GM12878 (cell line): ENCODE measurements at regions not wholly inside any gene's neighbourhood (a gene's known extent, or its start where the extent isn't known, plus 50 kb on each side); places are given as distances from the start of the nearest gene placed in this dataset.

ENCODE experiments used
- ATAC-seq: fragments of 200-7000 bp; cut with Tn5 transposase; 3 replicates; pipeline ENCODE4 v1.9.1; 2020; ENCODE audit warnings: mild to moderate bottlenecking, moderate library complexity
- BruUV-seq: library from RNA; stranded (reverse); fragments of 400-500 nt; replicated peaks from 2 replicates; lab custom pipeline; 2021; lab: Mats Ljungman, UMichigan
- CTCF ChIA-PET: fragments of 300-600 bp; sonication (Branson Sonifier 250); formaldehyde crosslinking; extraction: SDS; loops from one replicate; lab custom pipeline; 2021; ENCODE audit warnings: inconsistent platforms; lab: Yijun Ruan, JAX
- POLR2A ChIA-PET: fragments of 350-600 bp; formaldehyde crosslinking; extraction: SDS; loops from one replicate; lab custom pipeline; 2021; ENCODE audit warnings: inconsistent platforms; lab: Charles Lee
- RAD21 ChIA-PET: fragments of 300-600 bp; sonication (Branson Sonifier 250); formaldehyde crosslinking; loops from one replicate; lab custom pipeline; 2023; ENCODE audit warnings: antibody characterized with exemption; ENCODE audit not compliant: unreplicated experiment; lab: Charles Lee
- SMC1A ChIA-PET: fragments of 300-600 bp; sonication (Branson Sonifier 250); formaldehyde crosslinking; loops from one replicate; lab custom pipeline; 2023; ENCODE audit not compliant: unreplicated experiment, uncharacterized antibody; lab: Charles Lee
- DNase-seq: peaks from one replicate; pipeline ENCODE4 v3.0.0-alpha.2; 2011; ENCODE audit warnings: low read depth, low spot score
- FAIRE-seq: peaks from 3 replicates; lab custom pipeline; 2011; peaks lifted over from hg19 to GRCh38; lab: Jason Lieb, UNC
- H2AFZ ChIP-seq: 2 replicates; pipeline ENCODE4 v1.6.0; 2011; ENCODE audit warnings: low read depth, low read length, control low read depth; ENCODE audit not compliant: control insufficient read depth
- H3K27ac ChIP-seq: 2 replicates; pipeline ENCODE4 v1.5.1; 2011; ENCODE audit warnings: control low read depth; ENCODE audit not compliant: control insufficient read depth, insufficient read depth
- H3K27me3 ChIP-seq, 2 experiments: replicated peaks in 1 of 2; 2 replicates each; pipeline versions ENCODE4 v1.6.0 to v1.6.1; 2011; ENCODE audit warnings: low read length in 1 of 2; ENCODE audit not compliant: control insufficient read depth in 2 of 2, insufficient read depth in 2 of 2
- H3K36me3 ChIP-seq, 2 experiments: 2 replicates each; pipeline ENCODE4 v1.5.1; 2011; ENCODE audit warnings: low read length in 1 of 2; ENCODE audit not compliant: control insufficient read depth in 2 of 2, insufficient read depth in 2 of 2
- H3K4me1 ChIP-seq: 2 replicates; pipeline ENCODE4 v1.6.1; 2011; ENCODE audit warnings: mild to moderate bottlenecking, low read length, moderate library complexity, mixed read lengths; ENCODE audit not compliant: control insufficient read depth, insufficient read depth
- H3K4me2 ChIP-seq: 2 replicates; pipeline ENCODE4 v1.6.0; 2011; ENCODE audit warnings: control low read depth; ENCODE audit not compliant: control insufficient read depth, insufficient read depth
- H3K4me3 ChIP-seq: fragments of 200-600 bp; sonication (generic); 2 replicates; pipeline ENCODE4 v1.5.1; 2016
- H3K79me2 ChIP-seq: 2 replicates; pipeline ENCODE4 v1.6.0; 2011; ENCODE audit warnings: low read length; ENCODE audit not compliant: control insufficient read depth, insufficient read depth
- H3K9ac ChIP-seq: 2 replicates; pipeline ENCODE4 v1.8.0; 2011; ENCODE audit warnings: low read length, control low read depth, mixed read lengths; ENCODE audit not compliant: control insufficient read depth, insufficient read depth
- H3K9me3 ChIP-seq: replicated peaks from 3 replicates; pipeline ENCODE4 v1.5.1; 2011; ENCODE audit warnings: mild to moderate bottlenecking, low read length; ENCODE audit not compliant: control insufficient read depth, insufficient read depth
- H4K20me1 ChIP-seq: 2 replicates; pipeline ENCODE4 v1.6.0; 2011; ENCODE audit not compliant: control insufficient read depth, insufficient read depth
- ETV6 ChIP-seq, 2 experiments: fragments of 450-650 bp in 1 of 2; IDR thresholded peaks in 1 of 2; conservative IDR thresholded peaks in 1 of 2; 2 replicates each; pipeline ENCODE4 v1.6.1; 2014; ENCODE audit warnings: antibody characterized with exemption in 1 of 2, borderline replicate concordance in 1 of 2, low read depth in 1 of 2, mild to moderate bottlenecking in 1 of 2, moderate library complexity in 1 of 2
- FOXK2 ChIP-seq: fragments of 450-650 bp; IDR thresholded peaks from 2 replicates; pipeline ENCODE4 v1.6.1; 2017; ENCODE audit warnings: mild to moderate bottlenecking, moderate library complexity
- LARP7 ChIP-seq: fragments of 450-650 bp; IDR thresholded peaks from 2 replicates; pipeline ENCODE4 v1.6.1; 2017; ENCODE audit warnings: mild to moderate bottlenecking
- MTA2 ChIP-seq: fragments of 450-650 bp; IDR thresholded peaks from 2 replicates; pipeline ENCODE4 v1.6.1; 2016; ENCODE audit warnings: low read depth, mild to moderate bottlenecking, moderate library complexity
- NFYA ChIP-seq: IDR thresholded peaks from 2 replicates; pipeline ENCODE4 v1.6.1; 2011; ENCODE audit warnings: low read depth, mild to moderate bottlenecking, low read length, improper control_type of control experiment, borderline replicate concordance
- RFX5 ChIP-seq: IDR thresholded peaks from 2 replicates; pipeline ENCODE4 v1.6.1; 2011; ENCODE audit warnings: low read depth, low read length, improper control_type of control experiment
- SREBF1 ChIP-seq: IDR thresholded peaks from 2 replicates; pipeline ENCODE4 v1.6.1; 2012; ENCODE audit warnings: mild to moderate bottlenecking, low read length
- TCF12 ChIP-seq: IDR thresholded peaks from 2 replicates; pipeline ENCODE4 v1.6.1; 2011; ENCODE audit warnings: low read depth, mild to moderate bottlenecking, low read length
- TCF3 ChIP-seq: IDR thresholded peaks from 2 replicates; pipeline ENCODE4 v1.6.1; 2012; ENCODE audit warnings: low read depth, mild to moderate bottlenecking, low read length, borderline replicate concordance; ENCODE audit not compliant: insufficient read depth
- ZBED1 ChIP-seq: IDR thresholded peaks from 2 replicates; pipeline ENCODE4 v1.6.1; 2016; ENCODE audit warnings: borderline replicate concordance
- ZNF274 ChIP-seq: IDR thresholded peaks from one replicate; pipeline ENCODE4 v1.8.0; 2011; ENCODE audit not compliant: insufficient read length, insufficient read depth
- ZSCAN29 ChIP-seq: fragments of 450-650 bp; IDR thresholded peaks from 2 replicates; pipeline ENCODE4 v1.6.1; 2017; ENCODE audit warnings: mild to moderate bottlenecking, moderate library complexity
- whole genome bisulfite sequencing: methylation state at CpG from one replicate; pipeline ENCODE4 v1.1.6; 2016; ENCODE audit warnings: low lambda C conversion rate; ENCODE audit not compliant: insufficient replicate concordance, insufficient coverage; ENCODE audit errors: missing lambda C conversion rate; 5-methylcytosine and 5-hydroxymethylcytosine counted together
- in situ Hi-C: fragments of 300-500 bp; cut with MboI; formaldehyde crosslinking; loops from 9 replicates; pipeline ENCODE4 v1.14.3; 2018; ENCODE audit warnings: mixed read lengths
- intact Hi-C: fragments of 100-400 bp; cut with micrococcal nuclease; formaldehyde crosslinking; loops from one replicate; pipeline ENCODE4 v1.14.2; 2022; ENCODE audit not compliant: unreplicated experiment
- TF ChIP-seq, protein P1 (sequence below), 3 experiments: IDR thresholded peaks in 2 of 3; conservative IDR thresholded peaks in 1 of 3; 2 replicates each; pipeline ENCODE4 v1.5.1; 2011; ENCODE audit warnings: low read depth in 3 of 3, low read length in 3 of 3, mild to moderate bottlenecking in 3 of 3, control low read depth in 2 of 3, moderate library complexity in 2 of 3, inconsistent platforms in 1 of 3, mixed read lengths in 1 of 3; ENCODE audit not compliant: control insufficient read depth in 2 of 3, insufficient read depth in 1 of 3; ENCODE audit errors: extremely low read depth in 1 of 3
- TF ChIP-seq, protein P2 (sequence below): IDR thresholded peaks from 2 replicates; pipeline ENCODE4 v1.6.1; 2011; ENCODE audit warnings: mild to moderate bottlenecking, low read depth, low read length, moderate library complexity; ENCODE audit not compliant: insufficient replicate concordance
- TF ChIP-seq, protein P3 (sequence below): IDR thresholded peaks from 2 replicates; pipeline ENCODE4 v1.6.1; 2011; ENCODE audit warnings: low read depth, mild to moderate bottlenecking, low read length, moderate library complexity, borderline replicate concordance; ENCODE audit errors: extremely low read depth
- TF ChIP-seq, protein P4 (sequence below): fragments of 450-650 bp; IDR thresholded peaks from 2 replicates; pipeline ENCODE4 v1.6.1; 2017; ENCODE audit warnings: mild to moderate bottlenecking, low read depth, inconsistent platforms; ENCODE audit not compliant: poor library complexity, severe bottlenecking
- TF ChIP-seq, protein P5 (sequence below): fragments of 450-650 bp; conservative IDR thresholded peaks from 2 replicates; pipeline ENCODE4 v1.6.1; 2017; ENCODE audit warnings: mild to moderate bottlenecking, moderate library complexity

DNA sequence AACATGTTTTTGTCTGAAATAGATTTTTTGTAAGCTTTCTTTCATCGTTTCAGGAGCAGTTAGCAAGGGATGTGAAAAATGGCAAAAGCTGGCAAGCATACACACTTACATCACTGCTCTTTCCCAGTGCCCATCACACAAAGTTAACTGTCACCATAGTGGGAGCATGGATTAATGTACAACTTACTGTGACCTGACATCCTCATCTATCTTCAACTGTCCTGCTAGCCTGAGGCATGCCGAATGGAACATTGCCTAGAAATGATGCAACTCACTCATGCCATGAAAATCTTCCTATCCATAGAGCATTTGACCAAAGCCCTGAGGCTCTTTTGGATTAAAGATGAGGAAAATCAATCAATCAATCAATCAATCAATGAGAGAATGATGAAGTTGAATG, 491.7 kb upstream of the SLC10A2 start:
- BruUV-seq: no TSS peak
- ATAC-seq (no peak), DNase-seq (no peak), FAIRE-seq (no peak)
- Histone ChIP-seq H3K9me3 (no peaks in the 10 kb centered on the region), H3K36me3 (no peaks in the 10 kb centered on the region), H3K4me3 (no peak overlapping the region), H3K9ac (no peak overlapping the region), H3K27me3 (no peaks in the 10 kb centered on the region), H3K4me1 (no peaks in the 10 kb centered on the region), H3K79me2 (no peaks in the 10 kb centered on the region), H2AFZ (no peak overlapping the region), H4K20me1 (no peaks in the 10 kb centered on the region), H3K27ac (no peak overlapping the region), H3K4me2 (no peak overlapping the region)
- no peak for TF ChIP-seq MTA2
- TF ChIP-seq RFX5: no peak
- TF ChIP-seq, protein P1, sequence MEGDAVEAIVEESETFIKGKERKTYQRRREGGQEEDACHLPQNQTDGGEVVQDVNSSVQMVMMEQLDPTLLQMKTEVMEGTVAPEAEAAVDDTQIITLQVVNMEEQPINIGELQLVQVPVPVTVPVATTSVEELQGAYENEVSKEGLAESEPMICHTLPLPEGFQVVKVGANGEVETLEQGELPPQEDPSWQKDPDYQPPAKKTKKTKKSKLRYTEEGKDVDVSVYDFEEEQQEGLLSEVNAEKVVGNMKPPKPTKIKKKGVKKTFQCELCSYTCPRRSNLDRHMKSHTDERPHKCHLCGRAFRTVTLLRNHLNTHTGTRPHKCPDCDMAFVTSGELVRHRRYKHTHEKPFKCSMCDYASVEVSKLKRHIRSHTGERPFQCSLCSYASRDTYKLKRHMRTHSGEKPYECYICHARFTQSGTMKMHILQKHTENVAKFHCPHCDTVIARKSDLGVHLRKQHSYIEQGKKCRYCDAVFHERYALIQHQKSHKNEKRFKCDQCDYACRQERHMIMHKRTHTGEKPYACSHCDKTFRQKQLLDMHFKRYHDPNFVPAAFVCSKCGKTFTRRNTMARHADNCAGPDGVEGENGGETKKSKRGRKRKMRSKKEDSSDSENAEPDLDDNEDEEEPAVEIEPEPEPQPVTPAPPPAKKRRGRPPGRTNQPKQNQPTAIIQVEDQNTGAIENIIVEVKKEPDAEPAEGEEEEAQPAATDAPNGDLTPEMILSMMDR (IDR thresholded peaks at IDR 0.05 in 2 of 3, conservative IDR thresholded peaks at IDR 0.05 in 1 of 3; ENCODE audit: control insufficient read depth in 2 of 3, extremely low read depth in 1 of 3, insufficient read depth in 1 of 3, low read depth in 3 of 3, low read length in 3 of 3): no peak
- no peak for TF ChIP-seq NFYA
- no peak for TF ChIP-seq LARP7
- no peak for TF ChIP-seq FOXK2
- TF ChIP-seq ZBED1: no peak
- TF ChIP-seq ETV6 (conservative IDR thresholded peaks at IDR 0.05 in 1 of 2, IDR thresholded peaks at IDR 0.05 in 1 of 2; ENCODE audit: borderline replicate concordance in 1 of 2, low read depth in 1 of 2): no peak
- no peak for TF ChIP-seq TCF12
- TF ChIP-seq, protein P2, sequence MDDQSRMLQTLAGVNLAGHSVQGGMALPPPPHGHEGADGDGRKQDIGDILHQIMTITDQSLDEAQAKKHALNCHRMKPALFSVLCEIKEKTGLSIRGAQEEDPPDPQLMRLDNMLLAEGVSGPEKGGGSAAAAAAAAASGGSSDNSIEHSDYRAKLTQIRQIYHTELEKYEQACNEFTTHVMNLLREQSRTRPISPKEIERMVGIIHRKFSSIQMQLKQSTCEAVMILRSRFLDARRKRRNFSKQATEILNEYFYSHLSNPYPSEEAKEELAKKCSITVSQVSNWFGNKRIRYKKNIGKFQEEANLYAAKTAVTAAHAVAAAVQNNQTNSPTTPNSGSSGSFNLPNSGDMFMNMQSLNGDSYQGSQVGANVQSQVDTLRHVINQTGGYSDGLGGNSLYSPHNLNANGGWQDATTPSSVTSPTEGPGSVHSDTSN: no peak
- TF ChIP-seq TCF3: no peak
- no peak for TF ChIP-seq ZNF274
- TF ChIP-seq, protein P3, sequence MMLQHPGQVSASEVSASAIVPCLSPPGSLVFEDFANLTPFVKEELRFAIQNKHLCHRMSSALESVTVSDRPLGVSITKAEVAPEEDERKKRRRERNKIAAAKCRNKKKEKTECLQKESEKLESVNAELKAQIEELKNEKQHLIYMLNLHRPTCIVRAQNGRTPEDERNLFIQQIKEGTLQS: no peak
- no peak for TF ChIP-seq SREBF1
- TF ChIP-seq, protein P4, sequence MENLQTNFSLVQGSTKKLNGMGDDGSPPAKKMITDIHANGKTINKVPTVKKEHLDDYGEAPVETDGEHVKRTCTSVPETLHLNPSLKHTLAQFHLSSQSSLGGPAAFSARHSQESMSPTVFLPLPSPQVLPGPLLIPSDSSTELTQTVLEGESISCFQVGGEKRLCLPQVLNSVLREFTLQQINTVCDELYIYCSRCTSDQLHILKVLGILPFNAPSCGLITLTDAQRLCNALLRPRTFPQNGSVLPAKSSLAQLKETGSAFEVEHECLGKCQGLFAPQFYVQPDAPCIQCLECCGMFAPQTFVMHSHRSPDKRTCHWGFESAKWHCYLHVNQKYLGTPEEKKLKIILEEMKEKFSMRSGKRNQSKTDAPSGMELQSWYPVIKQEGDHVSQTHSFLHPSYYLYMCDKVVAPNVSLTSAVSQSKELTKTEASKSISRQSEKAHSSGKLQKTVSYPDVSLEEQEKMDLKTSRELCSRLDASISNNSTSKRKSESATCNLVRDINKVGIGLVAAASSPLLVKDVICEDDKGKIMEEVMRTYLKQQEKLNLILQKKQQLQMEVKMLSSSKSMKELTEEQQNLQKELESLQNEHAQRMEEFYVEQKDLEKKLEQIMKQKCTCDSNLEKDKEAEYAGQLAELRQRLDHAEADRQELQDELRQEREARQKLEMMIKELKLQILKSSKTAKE: no peak
- TF ChIP-seq, protein P5, sequence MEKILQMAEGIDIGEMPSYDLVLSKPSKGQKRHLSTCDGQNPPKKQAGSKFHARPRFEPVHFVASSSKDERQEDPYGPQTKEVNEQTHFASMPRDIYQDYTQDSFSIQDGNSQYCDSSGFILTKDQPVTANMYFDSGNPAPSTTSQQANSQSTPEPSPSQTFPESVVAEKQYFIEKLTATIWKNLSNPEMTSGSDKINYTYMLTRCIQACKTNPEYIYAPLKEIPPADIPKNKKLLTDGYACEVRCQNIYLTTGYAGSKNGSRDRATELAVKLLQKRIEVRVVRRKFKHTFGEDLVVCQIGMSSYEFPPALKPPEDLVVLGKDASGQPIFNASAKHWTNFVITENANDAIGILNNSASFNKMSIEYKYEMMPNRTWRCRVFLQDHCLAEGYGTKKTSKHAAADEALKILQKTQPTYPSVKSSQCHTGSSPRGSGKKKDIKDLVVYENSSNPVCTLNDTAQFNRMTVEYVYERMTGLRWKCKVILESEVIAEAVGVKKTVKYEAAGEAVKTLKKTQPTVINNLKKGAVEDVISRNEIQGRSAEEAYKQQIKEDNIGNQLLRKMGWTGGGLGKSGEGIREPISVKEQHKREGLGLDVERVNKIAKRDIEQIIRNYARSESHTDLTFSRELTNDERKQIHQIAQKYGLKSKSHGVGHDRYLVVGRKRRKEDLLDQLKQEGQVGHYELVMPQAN: no peak
- TF ChIP-seq ZSCAN29: no peak
- CTCF ChIA-PET: interaction anchor here (0.9 to 1.4 kb wide), 3 partner anchors 13 to 299 kb away, joined by 3 to 4 read pairs (median 3); no protein-coding TSS in a partner anchor
- WGBS: 2% methylated on average over 2 of the region's 2 CpGs
- intact Hi-C loops (no loop called here), in situ Hi-C loops (no loop called here)
- SMC1A ChIA-PET: no interaction called here
- POLR2A ChIA-PET: no interaction called here
- RAD21 ChIA-PET: no interaction called here
